GM19035 (cell line): ENCODE measurements at regions not wholly inside any gene's neighbourhood (a gene's known extent, or its start where the extent isn't known, plus 50 kb on each side); places are given as distances from the start of the nearest gene placed in this dataset.

Source experiments
- ATAC-seq: cut with Tn5 transposase; IDR thresholded peaks from one replicate; pipeline ENCODE4 v1.9.1; 2021; ENCODE audit not compliant: unreplicated experiment

GRCh38 chr17:45677770-45678169 is 106.3 kb upstream of the CRHR1 start:
- no peak for ATAC-seq

GRCh38 chr17:45679426-45679825 is 104.7 kb upstream of the CRHR1 start:
- ATAC-seq = no peak

- no peak for ATAC-seq
Observed at GRCh38 chr17:45680360-45680759, 103.8 kb upstream of the CRHR1 start.

- ATAC-seq = no peak
Observed at GRCh38 chr17:45681706-45682105, 102.4 kb upstream of the CRHR1 start.

- ATAC-seq = no peak
Observed at GRCh38 chr17:45686250-45686649, 97.9 kb upstream of the CRHR1 start.

- ATAC-seq = no peak
Observed at GRCh38 chr17:45687594-45687993, 96.5 kb upstream of the CRHR1 start.

- ATAC-seq = no peak
Observed at GRCh38 chr17:45688353-45688752, 95.8 kb upstream of the CRHR1 start.

- no peak for ATAC-seq
Observed at GRCh38 chr17:45688820-45689219, 95.3 kb upstream of the CRHR1 start.

GRCh38 chr17:45689451-45689850 is 94.7 kb upstream of the CRHR1 start:
- no peak for ATAC-seq

- ATAC-seq = no peak
Observed at GRCh38 chr17:45690625-45691275, 93.4 kb upstream of the CRHR1 start.

- no peak for ATAC-seq
Observed at GRCh38 chr17:45692661-45693060, 91.5 kb upstream of the CRHR1 start.

GRCh38 chr17:45693792-45694191 is 90.3 kb upstream of the CRHR1 start:
- no peak for ATAC-seq

- ATAC-seq = no peak
Observed at GRCh38 chr17:45696442-45696841, 87.7 kb upstream of the CRHR1 start.

GRCh38 chr17:45697076-45697475 is 87.0 kb upstream of the CRHR1 start:
- no peak for ATAC-seq

GRCh38 chr17:45700171-45701090 is 83.7 kb upstream of the CRHR1 start:
- ATAC-seq = no peak

- ATAC-seq = no peak
Observed at GRCh38 chr17:45702666-45703266, 81.4 kb upstream of the CRHR1 start.

GRCh38 chr17:45703348-45703747 is 80.8 kb upstream of the CRHR1 start:
- no peak for ATAC-seq

GRCh38 chr17:45703806-45704205 is 80.3 kb upstream of the CRHR1 start:
- no peak for ATAC-seq

GRCh38 chr17:45704251-45704650 is 79.9 kb upstream of the CRHR1 start:
- no peak for ATAC-seq

GRCh38 chr17:45705123-45706009 is 78.8 kb upstream of the CRHR1 start:
- ATAC-seq = no peak

GRCh38 chr17:45706033-45706432 is 78.1 kb upstream of the CRHR1 start:
- no peak for ATAC-seq
